MM.1S (cell line): ENCODE measurements at regions not wholly inside any gene's neighbourhood (a gene's known extent, or its start where the extent isn't known, plus 50 kb on each side); places are given as distances from the start of the nearest gene placed in this dataset.

Experiments
- DNase-seq: peaks from one replicate; pipeline ENCODE4 v3.0.0-alpha.2; 2015
- H2AFZ ChIP-seq: fragments of 300-600 bp; sonication (generic); 2 replicates; pipeline ENCODE4 v1.6.0; 2016; ENCODE audit warnings: antibody characterized with exemption, low read length
- H3F3A ChIP-seq: fragments of 300-600 bp; sonication (generic); 2 replicates; pipeline ENCODE4 v1.6.1; 2016; ENCODE audit warnings: mild to moderate bottlenecking, antibody characterized with exemption, low read length, moderate library complexity, mixed read lengths; ENCODE audit not compliant: insufficient read depth
- H3K27ac ChIP-seq: fragments of 300-600 bp; sonication (generic); 2 replicates; pipeline ENCODE4 v1.5.1; 2016; ENCODE audit warnings: mild to moderate bottlenecking, low read length
- H3K27me3 ChIP-seq: fragments of 300-600 bp; sonication (generic); replicated peaks from 2 replicates; pipeline ENCODE4 v1.6.0; 2016; ENCODE audit warnings: low read length; ENCODE audit not compliant: insufficient read depth
- H3K36me3 ChIP-seq: fragments of 300-600 bp; sonication (generic); replicated peaks from 2 replicates; pipeline ENCODE4 v1.6.1; 2016; ENCODE audit warnings: mild to moderate bottlenecking, low read length, mixed read lengths; ENCODE audit not compliant: insufficient read depth
- H3K4me1 ChIP-seq: fragments of 300-600 bp; sonication (generic); 2 replicates; pipeline ENCODE4 v1.6.1; 2016; ENCODE audit warnings: low read length, mixed read lengths
- H3K4me2 ChIP-seq: fragments of 300-600 bp; sonication (generic); 2 replicates; pipeline ENCODE4 v1.6.0; 2016; ENCODE audit warnings: low read depth, low read length
- H3K4me3 ChIP-seq: fragments of 300-600 bp; sonication (generic); 2 replicates; pipeline ENCODE4 v1.5.1; 2016; ENCODE audit warnings: low read length, mixed read lengths
- H3K79me2 ChIP-seq: fragments of 300-600 bp; sonication (generic); 2 replicates; pipeline ENCODE4 v1.6.1; 2016; ENCODE audit warnings: mixed run types, low read length, mixed read lengths
- H3K9ac ChIP-seq: fragments of 300-600 bp; sonication (generic); 2 replicates; pipeline ENCODE4 v1.6.1; 2016; ENCODE audit warnings: low read length, mixed read lengths
- H3K9me2 ChIP-seq: fragments of 300-600 bp; sonication (generic); replicated peaks from 2 replicates; pipeline ENCODE4 v1.6.1; 2016; ENCODE audit warnings: mild to moderate bottlenecking, low read length, mixed read lengths; ENCODE audit not compliant: insufficient read depth
- H3K9me3 ChIP-seq: fragments of 300-600 bp; sonication (generic); replicated peaks from 2 replicates; pipeline ENCODE4 v1.6.1; 2016; ENCODE audit warnings: mild to moderate bottlenecking, low read length, mixed read lengths; ENCODE audit not compliant: insufficient read depth
- H4K20me1 ChIP-seq: fragments of 300-600 bp; sonication (generic); 2 replicates; pipeline ENCODE4 v1.6.1; 2016; ENCODE audit warnings: mild to moderate bottlenecking, low read length, moderate library complexity, mixed read lengths; ENCODE audit not compliant: insufficient read depth
- CTCF ChIP-seq: fragments of 300-600 bp; sonication (generic); IDR thresholded peaks from 2 replicates; pipeline ENCODE4 v1.5.1; 2016; ENCODE audit warnings: antibody characterized with exemption, low read length, mixed read lengths
- EZH2 ChIP-seq: fragments of 300-600 bp; sonication (generic); optimal IDR thresholded peaks from 2 replicates; pipeline ENCODE3; 2017; ENCODE audit warnings: low read depth, mild to moderate bottlenecking, antibody characterized with exemption, low read length, mixed read lengths
- EZH2phosphoT487 ChIP-seq: fragments of 300-600 bp; sonication (generic); IDR thresholded peaks from 2 replicates; pipeline ENCODE4 v1.6.1; 2018; ENCODE audit warnings: antibody characterized with exemption, low read length

- Histone ChIP-seq H3K4me3 (no peak overlapping the region), H3K9me3 (no peaks in the 10 kb centered on the region), H3K27ac (no peak overlapping the region), H3K4me2 (no peak overlapping the region), H3F3A (no peaks in the 10 kb centered on the region), H3K36me3 (no peaks in the 10 kb centered on the region), H3K9me2 (no peaks in the 10 kb centered on the region), H3K79me2 (no peaks in the 10 kb centered on the region), H4K20me1 (no peaks in the 10 kb centered on the region), H3K4me1 (no peaks in the 10 kb centered on the region), H3K9ac (no peak overlapping the region), H3K27me3 (no peaks in the 10 kb centered on the region), H2AFZ (no peak overlapping the region)
- TF ChIP-seq EZH2 (no peak), CTCF (no peak), EZH2phosphoT487 (no peak)
- DNase-seq = no peak
These were observed 73.1 kb upstream of the BARX2 start for GRCh38 chr11:129302386-129303101.

DNA sequence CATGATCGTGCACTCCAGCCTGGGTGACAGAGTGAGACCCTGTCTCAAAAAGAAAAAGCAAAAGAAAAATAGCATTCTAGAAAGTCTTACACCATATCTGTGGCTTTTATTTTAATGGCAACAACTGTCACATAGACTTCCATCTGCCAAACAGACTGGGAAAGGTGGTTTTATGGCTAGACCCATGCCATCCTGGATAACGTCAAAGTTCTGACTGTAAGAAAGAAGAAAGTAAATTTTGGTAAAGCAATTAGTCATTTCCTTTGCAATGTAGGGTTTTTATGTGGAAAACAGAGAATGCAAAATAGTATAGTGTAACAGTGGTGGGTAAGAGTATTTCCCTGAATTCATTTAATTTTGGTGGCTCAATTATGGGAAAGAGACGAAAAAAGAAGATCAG lies 75.5 kb upstream of the BARX2 start:
- no peak overlapping the region for H2AFZ ChIP-seq
- no peaks in the 10 kb centered on the region for H3F3A ChIP-seq
- H3K9me3 ChIP-seq = no peaks in the 10 kb centered on the region
- TF ChIP-seq EZH2phosphoT487 (no peak), CTCF (no peak), EZH2 (no peak)
- H3K9me2 ChIP-seq = no peaks in the 10 kb centered on the region
- H3K27me3 ChIP-seq = no peaks in the 10 kb centered on the region
- no peak overlapping the region for H3K27ac ChIP-seq
- no peaks in the 10 kb centered on the region for H3K79me2 ChIP-seq
- no peaks in the 10 kb centered on the region for H4K20me1 ChIP-seq
- no peak overlapping the region for H3K4me3 ChIP-seq
- DNase-seq = no peak
- H3K4me2 ChIP-seq = no peak overlapping the region
- no peak overlapping the region for H3K9ac ChIP-seq
- no peaks in the 10 kb centered on the region for H3K4me1 ChIP-seq
- no peaks in the 10 kb centered on the region for H3K36me3 ChIP-seq

DNA sequence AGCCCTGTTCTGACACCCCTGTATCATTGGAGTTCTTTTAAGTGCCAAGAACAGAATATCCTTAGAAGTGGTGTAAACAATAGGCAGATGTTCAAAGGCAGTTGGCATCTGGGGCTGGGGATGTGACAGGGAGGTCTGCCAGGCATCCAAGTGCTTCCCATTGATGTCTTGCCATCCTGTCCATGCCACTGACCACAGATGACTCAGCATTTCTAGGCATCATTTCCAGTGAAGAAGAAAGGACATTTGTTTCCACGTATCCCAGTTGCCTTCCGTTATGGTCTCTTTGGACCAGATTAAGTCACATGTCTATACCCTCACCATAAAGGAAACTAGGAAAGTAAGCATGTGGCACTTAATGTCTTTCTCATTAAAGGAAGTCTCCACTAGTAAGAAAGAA lies 76.7 kb upstream of the BARX2 start:
- no peaks in the 10 kb centered on the region for H3K4me1 ChIP-seq
- H4K20me1 ChIP-seq = no peaks in the 10 kb centered on the region
- H3K4me2 ChIP-seq = no peak overlapping the region
- H3K27ac ChIP-seq = no peak overlapping the region
- H3K9me3 ChIP-seq = no peaks in the 10 kb centered on the region
- H3K9ac ChIP-seq = no peak overlapping the region
- H3K79me2 ChIP-seq = no peaks in the 10 kb centered on the region
- no peak for TF ChIP-seq CTCF
- no peak for TF ChIP-seq EZH2
- H2AFZ ChIP-seq = no peak overlapping the region
- no peaks in the 10 kb centered on the region for H3K36me3 ChIP-seq
- H3K9me2 ChIP-seq = no peaks in the 10 kb centered on the region
- DNase-seq = no peak
- H3K27me3 ChIP-seq = no peaks in the 10 kb centered on the region
- no peak overlapping the region for H3K4me3 ChIP-seq
- no peaks in the 10 kb centered on the region for H3F3A ChIP-seq
